IMR-90 (cell line): ENCODE measurements at regions not wholly inside any gene's neighbourhood (a gene's known extent, or its start where the extent isn't known, plus 50 kb on each side); places are given as distances from the start of the nearest gene placed in this dataset.

Experiments used
- ATAC-seq: fragments of 200-7000 bp; cut with Tn5 transposase; 2 replicates; pipeline ENCODE4 v1.9.1; 2020; ENCODE audit warnings: low read depth, mild to moderate bottlenecking, moderate library complexity
- BruUV-seq: library from RNA; stranded (reverse); fragments of 400-500 nt; replicated peaks from 2 replicates; lab custom pipeline; 2021; lab: Mats Ljungman, UMichigan
- CTCF ChIA-PET: fragments of 300-600 bp; formaldehyde crosslinking; extraction: SDS; loops from one replicate; lab custom pipeline; 2021; ENCODE audit warnings: antibody characterized with exemption; lab: Yijun Ruan, JAX
- POLR2A ChIA-PET: fragments of 300-600 bp; sonication (Branson Sonifier 250); formaldehyde crosslinking; loops from one replicate; lab custom pipeline; 2022; ENCODE audit warnings: antibody characterized with exemption; ENCODE audit not compliant: unreplicated experiment; lab: Charles Lee
- DNase-seq: peaks from one replicate; pipeline ENCODE4 v3.0.0; 2013
- H2AFZ ChIP-seq: replicated peaks from 2 replicates; pipeline ENCODE3; 2013; ENCODE audit warnings: low read length, mild to moderate bottlenecking; ENCODE audit not compliant: poor library complexity
- H2AK5ac ChIP-seq: 2 replicates; pipeline ENCODE4 v1.6.1; 2013; ENCODE audit warnings: low read depth, low read length, inconsistent platforms
- H2AK9ac ChIP-seq: replicated peaks from 2 replicates; pipeline ENCODE3; 2013; ENCODE audit warnings: mild to moderate bottlenecking, low read depth, low read length, moderate library complexity; ENCODE audit not compliant: poor library complexity
- H2BK120ac ChIP-seq: 2 replicates; pipeline ENCODE4 v1.6.1; 2013; ENCODE audit warnings: low read depth, low read length, inconsistent platforms
- H2BK15ac ChIP-seq: 3 replicates; pipeline ENCODE4 v1.6.1; 2013; ENCODE audit warnings: low read depth, low read length, inconsistent platforms
- H2BK20ac ChIP-seq: 2 replicates; pipeline ENCODE4 v1.6.1; 2013; ENCODE audit warnings: low read depth, mild to moderate bottlenecking, inconsistent platforms, low read length, moderate library complexity
- H2BK5ac ChIP-seq: 2 replicates; pipeline ENCODE4 v1.6.1; 2013; ENCODE audit warnings: mild to moderate bottlenecking, low read depth, low read length, inconsistent platforms; ENCODE audit not compliant: poor library complexity, severe bottlenecking
- H3K14ac ChIP-seq: replicated peaks from 2 replicates; pipeline ENCODE4 v1.6.1; 2013; ENCODE audit warnings: low read depth, low read length, inconsistent platforms
- H3K18ac ChIP-seq: 2 replicates; pipeline ENCODE4 v1.6.1; 2013; ENCODE audit warnings: low read depth, low read length, control low read depth
- H3K23ac ChIP-seq: 2 replicates; pipeline ENCODE4 v1.6.1; 2013; ENCODE audit warnings: low read depth, low read length, inconsistent platforms
- H3K27ac ChIP-seq: 2 replicates; pipeline ENCODE4 v1.5.1; 2013; ENCODE audit warnings: mild to moderate bottlenecking, control low read depth, low read length; ENCODE audit not compliant: insufficient read depth
- H3K27me3 ChIP-seq: 2 replicates; pipeline ENCODE4 v1.6.1; 2013; ENCODE audit warnings: low read length; ENCODE audit not compliant: control insufficient read depth, insufficient read depth
- H3K36me3 ChIP-seq: 2 replicates; pipeline ENCODE4 v1.6.1; 2013; ENCODE audit warnings: low read length, mixed read lengths; ENCODE audit not compliant: control insufficient read depth, insufficient read depth
- H3K4ac ChIP-seq: 2 replicates; pipeline ENCODE4 v1.6.1; 2013; ENCODE audit warnings: low read depth, low read length, inconsistent platforms
- H3K4me1 ChIP-seq: 2 replicates; pipeline ENCODE4 v1.6.1; 2013; ENCODE audit warnings: low read length, mixed read lengths; ENCODE audit not compliant: control insufficient read depth, insufficient read depth
- H3K4me2 ChIP-seq: 2 replicates; pipeline ENCODE4 v1.6.1; 2013; ENCODE audit warnings: low read depth, mild to moderate bottlenecking, control low read depth, low read length, moderate library complexity
- H3K4me3 ChIP-seq: 2 replicates; pipeline ENCODE4 v1.5.1; 2013; ENCODE audit warnings: low read depth, mild to moderate bottlenecking, control low read depth, low read length, moderate library complexity; ENCODE audit not compliant: insufficient read depth
- H3K56ac ChIP-seq: 2 replicates; pipeline ENCODE4 v1.6.1; 2013; ENCODE audit warnings: low read length, inconsistent platforms; ENCODE audit not compliant: insufficient read depth; ENCODE audit errors: extremely low read depth
- H3K79me1 ChIP-seq, 2 experiments: 2 replicates each; pipeline ENCODE4 v1.6.1; 2013; ENCODE audit warnings: low read length in 2 of 2, inconsistent platforms in 1 of 2, low read depth in 1 of 2
- H3K9ac ChIP-seq: 2 replicates; pipeline ENCODE4 v1.6.1; 2013; ENCODE audit warnings: low read depth, low read length, control low read depth
- H3K9me1 ChIP-seq: 2 replicates; pipeline ENCODE4 v1.6.1; 2013; ENCODE audit warnings: low read length, inconsistent platforms; ENCODE audit not compliant: insufficient read depth
- H3K9me3 ChIP-seq: 2 replicates; pipeline ENCODE4 v1.6.1; 2013; ENCODE audit warnings: low read length; ENCODE audit not compliant: control insufficient read depth, insufficient read depth
- H4K20me1 ChIP-seq: 2 replicates; pipeline ENCODE4 v1.6.1; 2013; ENCODE audit warnings: low read length, inconsistent platforms; ENCODE audit not compliant: insufficient read depth
- H4K5ac ChIP-seq: 2 replicates; pipeline ENCODE4 v1.6.1; 2013; ENCODE audit warnings: mild to moderate bottlenecking, low read depth, low read length, control low read depth
- H4K8ac ChIP-seq, 2 experiments: 2 replicates each; pipeline ENCODE4 v1.6.1; 2013; ENCODE audit warnings: low read depth in 2 of 2, low read length in 2 of 2, control low read depth in 1 of 2, inconsistent platforms in 1 of 2
- H4K91ac ChIP-seq: 2 replicates; pipeline ENCODE4 v1.6.1; 2013; ENCODE audit warnings: low read depth, low read length, inconsistent platforms; ENCODE audit not compliant: insufficient read depth
- CEBPB ChIP-seq: IDR thresholded peaks from 2 replicates; pipeline ENCODE4 v1.6.1; 2012; ENCODE audit warnings: low read depth, low read length, improper control_type of control experiment
- CHD1 ChIP-seq: IDR thresholded peaks from 2 replicates; pipeline ENCODE4 v1.6.1; 2012; ENCODE audit warnings: low read depth, low read length, improper control_type of control experiment
- ELK1 ChIP-seq: fragments of 150-350 bp; IDR thresholded peaks from 2 replicates; pipeline ENCODE4 v1.6.1; 2016; ENCODE audit warnings: low read depth, mild to moderate bottlenecking, low read length, moderate library complexity, borderline replicate concordance
- FOS ChIP-seq: fragments of 150-350 bp; IDR thresholded peaks from 2 replicates; pipeline ENCODE4 v1.6.1; 2016; ENCODE audit warnings: low read depth, low read length
- MXI1 ChIP-seq: IDR thresholded peaks from 2 replicates; pipeline ENCODE4 v1.6.1; 2012; ENCODE audit warnings: low read depth, mild to moderate bottlenecking, low read length, moderate library complexity, borderline replicate concordance
- NFE2L2 ChIP-seq: fragments of 150-350 bp; IDR thresholded peaks from 2 replicates; pipeline ENCODE4 v1.6.1; 2016; ENCODE audit warnings: low read depth, mild to moderate bottlenecking, low read length
- RAD21 ChIP-seq: IDR thresholded peaks from 2 replicates; pipeline ENCODE4 v1.6.1; 2012; ENCODE audit warnings: low read length, improper control_type of control experiment
- RCOR1 ChIP-seq: IDR thresholded peaks from 2 replicates; pipeline ENCODE4 v1.6.1; 2012; ENCODE audit warnings: mild to moderate bottlenecking, low read length, improper control_type of control experiment; ENCODE audit not compliant: insufficient replicate concordance
- SMC3 ChIP-seq: fragments of 150-350 bp; IDR thresholded peaks from 2 replicates; pipeline ENCODE4 v1.6.1; 2016; ENCODE audit warnings: low read depth, mild to moderate bottlenecking, antibody characterized with exemption, low read length, moderate library complexity
- USF2 ChIP-seq: fragments of 150-350 bp; IDR thresholded peaks from 2 replicates; pipeline ENCODE4 v1.6.1; 2017; ENCODE audit warnings: mild to moderate bottlenecking, antibody characterized with exemption, low read length, low read depth
- whole genome bisulfite sequencing, 2 experiments: methylation state at CpG; one replicate each; pipeline versions ENCODE4 v1.1.5 to v1.1.7; 2013; ENCODE audit warnings: missing lambda C conversion rate in 2 of 2; ENCODE audit not compliant: insufficient read length in 1 of 2; ENCODE audit errors: extremely low coverage in 2 of 2; 5-methylcytosine and 5-hydroxymethylcytosine counted together
- dilution Hi-C: fragments of 300-500 bp; cut with HindIII; formaldehyde crosslinking; loops from one replicate; pipeline ENCODE4 v1.14.3; 2018; ENCODE audit warnings: low sequenced_read_pairs; ENCODE audit not compliant: unreplicated experiment
- in situ Hi-C: fragments of 300-500 bp; cut with MboI; formaldehyde crosslinking; loops from 3 replicates; pipeline ENCODE4 v1.14.3; 2019; ENCODE audit warnings: low sequenced_read_pairs, inconsistent platforms, mixed read lengths
- intact Hi-C: fragments of 100-400 bp; cut with micrococcal nuclease; formaldehyde crosslinking; loops from 2 replicates; pipeline ENCODE4 v1.10.0; 2022

- H3K4me1 ChIP-seq, result no peaks in the 10 kb centered on the region
- H3K9me3 ChIP-seq, result no peaks in the 10 kb centered on the region
- no peak overlapping the region for H3K14ac ChIP-seq
- ChIA-PET POLR2A (no interaction called here), CTCF (no interaction called here)
- in situ Hi-C loops (no loop called here), dilution Hi-C loops (no loop called here), intact Hi-C loops (no loop called here)
- no peak overlapping the region for H3K27ac ChIP-seq
- H3K79me1 ChIP-seq, result no peaks in the 10 kb centered on the region
- WGBS, 2 experiments, result no CpG with 5 or more reads among the region's 1 CpG
- H2BK5ac ChIP-seq, result no peak overlapping the region
- H2BK15ac ChIP-seq, result no peak overlapping the region
- H3K18ac ChIP-seq, result no peak overlapping the region
- no peak overlapping the region for H3K56ac ChIP-seq
- H2AFZ ChIP-seq, result no peak overlapping the region
- H4K20me1 ChIP-seq, result no peaks in the 10 kb centered on the region
- DNase-seq, result no peak
- H3K4me2 ChIP-seq, result no peak overlapping the region
- H2BK20ac ChIP-seq, result no peak overlapping the region
- H3K23ac ChIP-seq, result no peak overlapping the region
- H2BK120ac ChIP-seq, result no peak overlapping the region
- no peak overlapping the region for H3K4ac ChIP-seq
- no peak overlapping the region for H4K5ac ChIP-seq
- peaks cover 12% of the 10 kb centered on the region for H3K27me3 ChIP-seq
- no peaks in the 10 kb centered on the region for H3K9me1 ChIP-seq
- no peak overlapping the region for H2AK9ac ChIP-seq
- no peak for ATAC-seq
- no peak overlapping the region for H3K9ac ChIP-seq
- no peaks in the 10 kb centered on the region for H3K36me3 ChIP-seq
- no peak overlapping the region for H3K4me3 ChIP-seq
- H4K8ac ChIP-seq, result no peak overlapping the region
- no peak overlapping the region for H2AK5ac ChIP-seq
- H4K91ac ChIP-seq, result no peak overlapping the region
- no TSS peak for BruUV-seq
- TF ChIP-seq NFE2L2 (no peak), CHD1 (no peak), USF2 (no peak), FOS (no peak), CEBPB (no peak), RCOR1 (no peak), RAD21 (no peak), ELK1 (no peak), MXI1 (no peak), SMC3 (no peak)
Observed at GRCh38 chr4:151905197-151905596, 144.4 kb upstream of the GATB start.
